ENCODE measurements at regions not wholly inside any gene's neighbourhood (a gene's known extent, or its start where the extent isn't known, plus 50 kb on each side); places are given as distances from the start of the nearest gene placed in this dataset.

DNA sequence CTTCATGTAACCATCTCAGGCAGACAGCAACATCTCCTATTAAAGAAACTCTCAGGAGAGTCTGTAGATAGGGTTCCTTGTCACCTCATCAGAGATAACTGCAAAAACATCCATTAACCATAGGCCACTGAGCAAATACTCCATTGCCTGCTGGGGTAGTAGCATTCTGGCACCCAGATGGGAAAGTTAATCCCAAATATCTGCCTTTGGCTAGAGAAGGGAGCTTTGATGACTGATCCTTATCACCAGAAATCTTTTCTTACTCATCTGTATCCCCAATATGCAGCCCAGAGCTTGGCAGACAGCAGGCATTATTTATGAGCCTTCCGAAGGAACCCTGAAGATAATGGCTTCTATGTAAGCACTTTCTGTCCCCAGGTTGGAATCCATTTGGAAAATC is 173.1 kb downstream of the MFSD1 start:
- no peak for DNase-seq

DNA sequence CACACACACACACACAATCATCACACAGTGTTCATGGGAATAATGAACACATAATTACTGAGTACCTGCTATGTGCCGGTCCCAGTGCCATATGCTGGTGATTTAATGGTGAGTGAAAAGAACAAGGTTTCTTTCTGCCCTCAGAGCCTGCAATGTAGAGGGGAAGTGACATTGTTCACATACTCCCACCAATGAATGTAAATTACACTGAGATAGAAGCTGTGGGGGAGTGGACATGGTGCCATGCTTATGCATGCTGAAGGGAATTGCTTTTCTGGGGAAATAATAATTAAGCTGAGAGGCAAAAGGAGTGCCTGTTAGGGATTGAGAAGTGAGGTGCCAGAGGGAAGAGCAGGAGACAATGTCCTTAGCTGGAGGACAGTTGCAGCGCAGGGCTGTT is 175.1 kb downstream of the MFSD1 start:
- no peak for DNase-seq

DNA sequence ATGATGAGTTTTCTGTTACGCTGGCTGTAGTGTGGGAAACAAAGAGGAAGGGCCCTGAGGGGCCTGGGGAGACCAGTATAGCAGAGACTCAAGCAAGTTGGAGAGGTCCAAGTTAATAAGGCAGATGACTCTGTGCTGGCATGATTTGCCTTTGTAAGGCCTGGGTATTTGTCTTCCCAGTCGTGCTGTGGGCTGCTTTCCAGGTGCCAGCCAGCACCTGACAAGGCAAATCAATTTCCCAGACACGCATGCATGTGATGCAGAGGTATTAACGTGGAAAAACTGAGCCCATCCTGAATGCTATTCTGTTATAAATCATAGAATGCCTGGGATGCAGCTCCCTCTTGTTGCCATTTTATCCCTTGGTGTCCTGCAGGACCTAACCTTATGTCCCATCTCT is 175.6 kb downstream of the MFSD1 start:
- DNase-seq: no peak

DNA sequence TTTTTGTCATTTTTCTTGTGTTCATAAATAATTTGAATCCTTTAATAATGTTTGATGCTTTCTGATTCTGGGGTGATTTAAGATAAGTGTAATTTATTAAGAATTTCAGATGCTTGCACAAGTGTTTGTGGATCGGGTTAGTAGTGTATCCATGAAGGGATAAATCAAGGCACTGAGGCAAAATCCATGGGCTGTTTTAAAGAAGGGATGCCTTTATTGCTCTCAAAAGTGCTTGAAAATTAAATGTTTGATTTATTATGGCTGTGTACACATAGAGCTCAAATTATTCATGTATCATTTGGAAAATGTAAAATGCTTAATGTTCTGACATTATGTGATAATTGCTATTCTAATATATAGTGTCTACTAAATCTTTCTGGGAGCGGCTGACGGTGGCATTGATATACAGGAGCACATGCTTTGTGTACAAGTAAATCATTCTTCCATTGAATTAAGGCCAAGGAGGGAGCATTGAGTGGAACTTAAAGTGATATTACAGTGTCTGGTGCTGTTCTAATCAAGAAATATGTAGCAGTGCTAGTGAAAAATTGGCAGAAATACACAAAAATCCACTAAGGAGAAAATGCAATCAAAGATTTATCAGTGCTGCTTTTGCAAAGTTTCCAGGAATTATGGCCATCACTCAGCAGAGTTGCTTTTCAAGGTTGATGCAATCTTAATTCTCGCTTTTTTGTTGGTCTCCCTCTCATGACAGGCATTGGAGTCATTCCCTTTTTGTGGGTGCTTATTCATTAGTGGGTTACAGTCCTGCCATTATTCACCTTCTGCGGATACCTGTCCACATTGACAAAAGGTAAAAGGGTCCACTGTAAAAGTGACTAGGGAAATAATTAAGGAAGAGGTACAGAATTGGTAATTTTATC is 181.6 kb downstream of the MFSD1 start:
- no peak for DNase-seq

DNA sequence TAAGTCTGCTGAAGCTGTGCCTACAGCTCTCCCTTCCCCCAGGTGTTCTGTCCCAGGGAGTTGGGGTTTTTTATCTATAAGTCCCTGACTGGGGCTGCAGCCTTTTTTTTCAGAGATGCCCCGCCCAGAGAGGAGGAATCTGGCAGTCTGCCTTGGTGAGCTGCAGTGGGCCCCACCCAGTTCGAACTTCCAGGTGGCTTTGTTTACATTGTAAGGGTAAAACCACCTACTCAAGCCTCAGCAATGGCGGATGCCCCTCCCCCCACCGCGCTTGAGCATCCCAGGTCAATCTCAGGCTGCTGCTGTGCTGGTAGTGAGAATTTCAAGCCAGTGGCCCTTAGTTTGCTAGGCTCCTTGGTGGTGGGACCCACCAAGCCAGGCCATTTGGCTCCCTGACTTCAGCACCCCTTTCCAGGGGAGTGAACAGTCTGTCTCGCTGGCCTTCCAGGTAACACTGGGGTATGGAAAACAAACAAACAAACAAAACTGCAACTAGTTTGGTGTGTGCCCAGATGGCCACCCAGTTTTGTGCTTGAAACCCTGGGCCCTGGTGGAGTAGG is 189.4 kb downstream of the MFSD1 start:
- no peak for DNase-seq

DNA sequence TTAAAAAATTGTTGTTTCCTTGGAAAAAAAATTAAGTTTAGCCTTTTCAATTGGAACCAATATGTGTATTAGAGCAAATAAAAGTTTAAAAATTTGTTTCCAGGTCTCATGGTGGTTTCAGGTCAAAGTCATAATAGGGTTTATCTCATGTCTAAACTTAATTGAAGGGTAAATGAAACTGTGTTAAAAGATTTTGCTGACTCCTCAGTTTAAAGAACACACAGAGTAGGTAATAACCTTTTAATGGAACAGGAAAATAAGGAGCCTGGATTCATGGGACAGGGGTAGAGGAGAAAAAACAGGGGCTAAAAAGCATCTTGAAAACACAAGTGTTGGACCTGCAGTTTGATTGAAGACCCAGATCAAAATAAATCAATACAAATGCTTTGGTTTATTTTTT is 190.6 kb downstream of the MFSD1 start:
- DNase-seq: no peak

DNA sequence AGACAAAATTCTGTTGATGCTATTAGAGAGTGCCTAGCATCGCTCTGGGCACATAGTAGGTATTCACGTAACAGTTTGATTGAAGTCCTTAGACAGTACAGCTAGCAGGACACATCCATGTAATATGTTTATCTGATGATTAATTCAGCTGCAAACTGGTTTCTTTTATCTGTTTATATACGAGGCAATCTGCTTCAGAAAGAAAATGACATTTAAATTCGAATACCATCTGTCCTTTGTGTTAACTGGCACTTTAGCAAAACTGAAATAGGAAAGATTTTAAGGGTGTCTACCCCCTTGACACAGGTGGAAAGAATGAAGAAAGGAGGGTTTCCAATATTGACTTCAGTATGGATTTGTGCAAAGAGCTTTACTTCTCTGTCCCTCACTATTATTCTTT is 192.5 kb downstream of the MFSD1 start:
- no peak for DNase-seq

DNA sequence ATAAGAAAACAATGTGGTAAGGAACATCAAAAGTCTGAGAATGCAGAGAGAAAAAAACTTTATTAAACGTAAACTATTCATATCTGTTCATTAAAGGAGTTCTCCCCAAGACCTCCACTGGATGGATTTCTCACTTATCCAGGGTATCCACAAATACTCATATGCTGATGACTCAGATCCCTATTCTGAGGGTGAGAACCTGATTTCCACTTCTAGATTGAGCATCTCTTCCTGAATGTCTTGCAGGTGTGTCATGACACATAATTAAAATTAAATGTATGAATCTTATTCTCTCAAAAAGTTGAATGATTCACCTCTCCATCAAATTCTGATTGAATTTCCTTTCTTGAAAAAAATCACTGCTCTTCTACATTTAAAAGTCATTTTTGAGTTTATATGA is 199.9 kb downstream of the MFSD1 start:
- no peak for DNase-seq

DNA sequence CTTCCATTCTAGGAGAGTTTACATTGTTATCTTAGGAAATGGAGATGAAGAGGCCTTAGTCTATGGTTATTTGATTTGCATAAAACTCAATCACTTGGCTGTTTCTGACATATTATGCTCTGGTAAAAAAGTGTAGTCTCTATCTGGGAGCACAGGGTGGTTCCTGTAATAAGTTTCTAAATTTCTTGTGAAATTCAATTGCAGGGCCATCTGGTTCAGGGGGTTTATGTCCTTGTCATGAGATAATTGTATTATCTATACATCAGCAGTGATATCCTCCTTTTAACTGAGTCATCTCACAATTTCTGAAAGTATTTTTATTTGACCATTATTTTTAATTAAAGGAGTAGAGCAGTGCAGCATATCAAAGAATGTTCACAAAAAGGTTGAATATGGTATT is 203.3 kb downstream of the MFSD1 start:
- no peak for DNase-seq

DNA sequence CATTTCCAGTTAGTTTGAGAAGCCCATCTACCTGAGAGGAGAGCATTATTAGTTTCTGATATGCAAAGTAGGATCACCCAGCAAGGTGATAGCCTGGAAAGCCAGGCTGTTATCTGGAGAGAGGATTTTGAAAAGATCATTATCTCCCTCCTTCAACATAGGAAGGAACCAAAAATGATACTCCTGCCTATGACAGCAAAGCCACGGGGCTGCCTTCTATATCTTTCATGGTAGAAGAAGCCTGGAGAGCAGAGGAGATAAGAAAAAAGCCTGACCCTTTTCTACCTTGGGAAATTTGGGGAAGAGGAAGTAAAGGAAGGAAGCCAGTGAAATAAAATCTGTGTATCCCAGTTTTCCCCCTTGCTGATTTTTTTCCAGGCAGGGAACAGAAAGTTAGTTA is 205.5 kb downstream of the MFSD1 start:
- no peak for DNase-seq

DNA sequence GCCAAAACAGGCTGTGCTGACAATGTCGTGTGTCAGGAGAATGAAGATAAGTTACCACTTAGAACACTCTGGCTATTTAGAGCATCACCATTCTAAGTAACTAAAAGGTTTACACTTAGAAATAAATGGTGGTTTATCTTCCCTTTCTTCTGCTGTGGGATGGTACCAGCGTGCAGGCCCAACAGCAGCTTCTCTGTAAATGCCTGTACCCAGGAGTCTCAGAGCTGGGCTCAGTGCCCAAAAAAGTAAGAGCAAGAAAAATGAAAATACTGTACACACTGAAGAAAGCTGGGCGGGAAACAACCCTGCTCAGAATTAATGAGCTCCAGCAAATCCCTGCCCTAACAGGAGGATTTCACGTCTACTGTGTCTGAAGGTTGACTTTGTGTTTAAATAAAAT is 206.5 kb downstream of the MFSD1 start:
- no peak for DNase-seq

DNA sequence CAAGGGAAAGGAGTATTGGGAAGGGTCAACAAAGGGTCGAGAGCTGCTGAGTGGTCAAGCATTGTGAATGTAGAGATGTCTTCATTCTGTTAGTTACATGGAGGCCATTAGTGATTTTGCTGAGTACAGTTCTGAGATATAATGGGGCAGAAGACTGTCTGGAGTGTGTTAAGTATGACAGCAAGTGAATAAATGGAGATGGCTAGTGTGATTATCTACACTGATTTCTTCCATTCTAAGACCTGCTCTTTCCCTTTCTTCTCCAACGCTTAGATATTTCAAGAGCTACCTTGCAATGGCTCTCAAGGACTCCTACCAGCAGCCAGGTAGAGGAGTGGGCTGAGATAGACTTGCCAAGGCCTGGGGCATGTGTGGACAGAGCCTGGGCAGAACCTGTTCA is 216.5 kb downstream of the MFSD1 start:
- DNase-seq: no peak

DNA sequence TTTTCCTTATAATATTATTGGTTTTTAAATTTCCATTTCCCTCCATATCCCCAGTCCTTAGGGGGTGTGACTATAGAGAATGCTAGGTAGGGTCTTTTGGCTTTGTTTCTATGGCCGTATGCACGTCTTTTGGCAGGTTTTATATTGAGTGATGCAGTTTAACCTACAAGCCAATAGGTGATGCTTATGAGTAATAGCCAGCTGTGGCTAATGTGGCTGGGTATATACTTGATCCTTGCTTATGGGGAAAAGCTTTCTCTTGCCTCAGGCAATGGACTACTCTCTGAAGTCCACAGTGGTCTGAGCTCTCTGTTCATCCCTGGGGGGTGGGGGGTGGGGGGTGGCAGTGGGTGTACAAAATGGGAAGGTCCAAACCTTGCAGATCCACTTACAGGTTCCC is 223.9 kb downstream of the MFSD1 start:
- DNase-seq: no peak

DNA sequence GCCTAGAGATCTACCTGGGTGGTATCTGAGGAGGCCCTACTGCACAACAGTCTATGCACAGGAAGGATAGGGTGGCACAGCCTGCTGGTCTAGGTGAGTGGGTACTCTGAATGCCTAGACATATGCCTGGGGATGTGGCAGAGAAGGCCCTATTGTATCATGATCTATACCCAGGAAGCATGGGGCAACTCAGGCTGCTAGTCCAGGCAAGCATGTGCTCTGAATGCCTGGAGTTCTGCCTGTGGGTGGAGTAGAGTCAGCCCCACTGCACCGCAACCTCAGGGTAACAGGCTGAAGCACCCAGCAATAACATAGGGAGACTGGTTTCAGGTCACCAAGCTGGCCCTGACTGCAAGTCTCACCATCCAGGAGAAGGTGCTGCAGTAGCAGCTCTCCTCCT is 224.7 kb downstream of the MFSD1 start:
- no peak for DNase-seq

DNA sequence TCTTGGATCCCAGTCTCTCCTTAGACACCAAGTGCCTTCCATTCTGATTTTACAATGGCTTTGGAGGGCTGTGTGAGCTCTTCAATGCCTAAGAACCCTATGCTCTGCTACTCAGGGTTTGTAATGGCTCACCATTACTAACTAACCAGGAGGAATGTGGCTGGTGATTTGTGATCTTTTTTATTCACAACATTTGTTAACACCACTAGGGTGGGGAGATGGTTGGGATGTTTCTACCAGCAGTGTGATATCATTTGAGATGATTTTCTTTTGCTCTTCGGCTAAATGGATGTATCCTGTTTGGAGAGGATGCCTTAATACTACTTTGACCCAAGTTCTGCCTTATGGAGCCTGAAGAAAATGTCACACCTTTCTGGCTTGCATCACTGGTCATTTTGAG is 226.9 kb downstream of the MFSD1 start:
- DNase-seq: no peak

DNA sequence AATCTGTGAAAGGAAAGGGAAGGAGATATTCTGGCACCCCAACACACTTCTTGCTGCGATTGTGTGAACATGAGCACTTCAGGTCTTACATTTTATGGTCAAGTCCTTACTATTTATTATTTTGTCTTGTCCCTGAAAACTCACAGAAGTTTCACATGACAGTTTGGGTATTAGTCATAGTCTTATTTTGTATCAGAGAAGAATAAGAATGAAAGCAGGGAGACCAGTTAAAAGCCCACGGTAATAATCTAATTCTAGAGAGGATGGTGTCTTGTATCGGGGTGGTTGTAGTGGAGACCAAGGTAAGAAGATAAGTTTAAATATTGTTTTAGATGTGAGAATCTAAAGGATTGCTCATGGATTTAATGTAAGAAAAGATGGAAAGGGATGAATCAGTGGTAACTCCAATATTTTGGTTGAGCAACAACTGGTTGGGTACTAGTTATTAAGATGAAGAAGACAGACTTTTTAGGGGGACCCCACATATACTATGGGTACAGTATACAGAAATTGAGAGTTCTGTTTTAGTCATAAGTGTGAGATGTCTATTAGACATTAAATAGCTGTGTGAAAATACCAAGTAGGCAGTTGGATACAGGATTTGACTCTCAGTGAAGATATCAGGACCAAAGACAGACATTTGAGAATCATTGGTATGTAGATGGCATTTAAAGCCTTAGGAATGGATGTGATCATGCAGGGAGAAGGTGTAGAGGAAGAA is 227.6 kb downstream of the MFSD1 start:
- DNase-seq: no peak

DNA sequence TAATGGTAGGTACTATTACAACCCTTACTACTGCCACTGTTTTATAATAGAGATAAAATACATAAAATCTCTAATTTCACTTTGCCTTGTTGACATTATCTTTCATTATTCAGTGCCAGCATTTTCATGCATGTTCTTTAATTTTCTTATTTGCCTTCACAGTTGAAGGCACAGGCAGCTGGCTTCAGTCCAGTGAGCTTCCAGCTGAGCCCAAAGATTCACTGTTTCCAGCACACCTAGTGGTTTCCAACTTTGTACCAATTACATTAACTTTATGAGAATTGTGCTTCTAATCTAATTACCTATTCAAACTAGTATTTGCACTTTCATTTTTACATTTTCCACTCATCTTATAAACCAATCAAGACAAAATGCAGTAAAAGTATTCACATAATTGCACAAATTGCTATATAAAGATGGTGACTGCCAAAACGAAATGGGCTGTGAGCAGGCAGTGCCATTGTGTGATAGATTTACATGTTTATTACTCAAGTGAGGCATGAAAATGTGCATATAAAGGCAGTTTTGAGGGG is 228.3 kb downstream of the MFSD1 start:
- no peak for DNase-seq

DNA sequence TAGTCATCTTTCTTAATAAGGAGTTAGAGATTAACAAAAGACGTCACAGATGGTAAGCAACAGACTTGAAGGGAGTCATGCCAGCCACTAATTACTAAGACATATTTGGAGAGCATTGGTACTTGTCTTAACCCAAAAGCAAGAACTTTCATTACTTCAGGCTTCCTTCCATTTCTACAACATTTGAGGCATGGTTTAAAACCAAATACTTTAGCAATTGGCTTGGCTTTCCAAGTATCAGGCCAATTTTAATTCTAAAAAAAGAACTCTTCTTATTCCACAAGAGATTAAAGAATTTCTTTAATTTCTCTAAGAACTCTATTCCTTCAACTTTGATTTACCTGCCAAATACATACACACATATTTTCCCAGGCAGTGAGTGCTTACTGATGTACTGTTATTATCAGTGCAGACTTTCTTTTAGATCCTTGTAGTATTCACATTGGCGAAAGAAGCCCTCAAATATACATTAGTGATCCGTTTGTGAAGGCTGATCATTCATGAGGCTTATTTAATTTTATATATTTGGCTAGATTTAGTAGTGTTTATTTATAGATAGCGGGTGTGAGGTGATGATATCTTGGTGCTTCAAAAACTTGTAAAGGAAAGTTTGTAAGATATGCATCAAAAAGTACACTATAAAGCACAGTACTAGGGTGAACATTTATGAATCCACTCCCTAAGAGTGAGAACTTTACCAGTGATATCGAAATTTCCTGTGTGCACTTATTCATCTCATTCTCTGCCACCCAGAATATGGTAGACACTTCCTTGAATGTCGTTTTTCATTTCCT is 229.2 kb downstream of the MFSD1 start:
- DNase-seq: no peak

DNA sequence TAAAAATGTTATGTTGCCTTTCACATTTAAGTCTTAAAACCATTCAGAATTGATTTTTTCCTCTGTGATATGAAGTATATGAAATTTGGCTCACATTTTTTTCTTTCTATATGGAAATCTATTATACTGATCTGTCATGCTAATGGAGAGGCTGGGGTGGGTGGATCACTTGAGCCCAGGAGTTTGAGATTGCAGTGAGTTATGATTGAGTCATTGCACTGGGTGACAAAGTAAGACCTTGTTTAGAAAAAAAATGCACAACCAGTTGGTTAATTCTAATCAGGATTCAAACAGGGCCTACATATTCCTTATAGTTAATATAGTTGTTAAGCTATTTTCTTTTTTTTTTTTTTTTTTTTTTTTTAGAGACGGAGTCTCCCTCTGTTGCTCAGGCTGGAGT is 230.5 kb downstream of the MFSD1 start:
- DNase-seq: no peak

DNA sequence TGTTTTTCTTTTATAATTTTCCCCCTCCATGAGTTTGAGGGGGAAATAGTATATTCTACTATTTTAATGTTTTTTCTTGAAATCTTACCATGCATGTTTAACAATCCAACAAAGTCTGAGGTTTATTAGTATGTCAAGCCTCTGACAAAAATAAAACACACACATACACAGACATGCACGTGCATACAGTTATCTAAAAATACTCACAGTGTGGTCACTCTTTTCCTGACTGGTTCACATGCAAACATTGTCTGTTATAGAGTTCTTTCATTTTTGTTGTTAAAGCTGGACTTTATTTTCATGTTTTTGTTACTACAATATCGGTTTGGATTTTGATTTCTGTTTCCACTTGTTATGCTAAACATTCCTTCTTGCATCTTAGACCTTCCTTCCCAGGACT is 236.6 kb downstream of the MFSD1 start:
- no peak for DNase-seq

DNA sequence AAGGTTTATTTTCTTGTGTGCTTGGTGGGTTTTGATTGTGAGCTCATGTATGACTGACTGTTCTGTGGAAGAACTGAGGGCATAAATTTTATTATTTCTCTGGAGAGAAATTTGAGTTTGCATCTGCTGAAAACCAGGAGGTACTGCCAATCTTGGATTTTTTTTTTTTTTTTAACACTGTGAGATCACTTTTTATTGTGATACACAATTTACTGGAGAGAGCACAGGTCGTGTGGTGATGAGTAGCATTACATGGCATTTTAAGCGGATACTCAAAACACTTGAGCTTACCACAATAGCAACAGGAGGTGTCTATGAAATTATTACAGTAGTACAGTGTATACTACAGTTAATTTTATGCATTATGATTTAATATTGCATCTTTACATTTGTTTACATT is 237.4 kb downstream of the MFSD1 start:
- no peak for DNase-seq

DNA sequence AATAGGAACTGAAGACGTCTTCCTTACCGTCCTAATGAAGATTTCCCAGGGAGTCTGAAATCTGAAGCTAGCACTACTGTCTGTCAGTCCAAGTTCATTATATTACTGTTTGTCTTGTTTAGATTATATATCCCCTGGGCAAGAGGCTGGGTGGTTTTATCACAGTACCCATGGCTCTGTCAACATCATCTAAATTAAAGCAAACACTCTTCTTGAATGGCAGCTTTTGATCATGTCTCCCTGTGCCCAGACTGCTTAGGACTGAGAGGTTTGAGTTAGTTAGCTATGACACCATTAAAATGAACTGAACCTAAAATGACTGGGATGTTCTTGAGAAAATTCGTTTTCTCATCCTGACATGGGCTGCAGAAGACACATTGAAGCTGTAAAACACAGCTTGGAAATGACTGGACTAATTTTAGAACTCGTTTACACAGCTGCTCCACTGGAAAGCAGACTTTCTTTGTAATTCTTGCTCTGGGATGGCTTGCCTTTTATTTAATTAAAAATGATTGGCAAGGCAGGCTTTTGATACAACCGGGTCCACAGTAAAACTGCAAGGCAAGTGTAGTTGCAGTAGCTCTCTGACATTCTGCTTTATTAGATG is 243.5 kb downstream of the MFSD1 start:
- DNase-seq: no peak
